GM23338 (cell line): ENCODE measurements at regions not wholly inside any gene's neighbourhood (a gene's known extent, or its start where the extent isn't known, plus 50 kb on each side); places are given as distances from the start of the nearest gene placed in this dataset.

ENCODE experiments used
- ATAC-seq: fragments of 200-7000 bp; cut with Tn5 transposase; 3 replicates; pipeline ENCODE4 v1.9.1; 2020
- DNase-seq: peaks from one replicate; pipeline ENCODE4 v3.0.0-alpha.2; 2015; ENCODE audit warnings: low spot score
- H2AFZ ChIP-seq: fragments of 200-600 bp; sonication (generic); 2 replicates; pipeline ENCODE4 v1.8.0; 2016; ENCODE audit warnings: antibody characterized with exemption, mild to moderate bottlenecking, moderate library complexity
- H3F3A ChIP-seq: fragments of 200-600 bp; sonication (generic); replicated peaks from 2 replicates; pipeline ENCODE4 v1.8.0; 2017; ENCODE audit warnings: antibody characterized with exemption, mixed run types, low read depth
- H3K27ac ChIP-seq: fragments of 200-600 bp; sonication (generic); 2 replicates; pipeline ENCODE4 v1.6.1; 2016; ENCODE audit warnings: low read depth
- H3K27me3 ChIP-seq: fragments of 200-600 bp; sonication (generic); 2 replicates; pipeline ENCODE4 v1.8.0; 2016; ENCODE audit warnings: mild to moderate bottlenecking, mixed run types, moderate library complexity; ENCODE audit not compliant: insufficient read depth
- H3K36me3 ChIP-seq: fragments of 200-600 bp; sonication (generic); 2 replicates; pipeline ENCODE4 v1.8.0; 2016; ENCODE audit warnings: mild to moderate bottlenecking; ENCODE audit not compliant: insufficient read depth
- H3K4me1 ChIP-seq: fragments of 200-600 bp; sonication (generic); 2 replicates; pipeline ENCODE4 v1.8.0; 2016; ENCODE audit warnings: mild to moderate bottlenecking, moderate library complexity; ENCODE audit not compliant: insufficient read depth
- H3K4me2 ChIP-seq: fragments of 200-600 bp; sonication (generic); 2 replicates; pipeline ENCODE4 v1.7.1; 2017; ENCODE audit warnings: mixed run types
- H3K4me3 ChIP-seq: fragments of 200-600 bp; sonication (generic); 2 replicates; pipeline ENCODE4 v1.6.1; 2016; ENCODE audit warnings: mixed run types
- H3K79me2 ChIP-seq: fragments of 200-600 bp; sonication (generic); replicated peaks from 2 replicates; pipeline ENCODE4 v1.8.0; 2017; ENCODE audit warnings: mild to moderate bottlenecking; ENCODE audit not compliant: insufficient read depth
- H3K9me2 ChIP-seq: fragments of 200-600 bp; sonication (generic); 2 replicates; pipeline ENCODE4 v1.8.0; 2017; ENCODE audit not compliant: insufficient read depth
- H4K20me1 ChIP-seq: fragments of 200-600 bp; sonication (generic); replicated peaks from 2 replicates; pipeline ENCODE4 v1.8.0; 2017; ENCODE audit warnings: mild to moderate bottlenecking; ENCODE audit not compliant: insufficient read depth
- H3K27ac Mint-ChIP-seq: 2 replicates; pipeline ENCODE4 v1.8.0; 2020; ENCODE audit warnings: inconsistent platforms, mild to moderate bottlenecking, moderate library complexity, mixed read lengths
- H3K27me3 Mint-ChIP-seq: 3 replicates; pipeline ENCODE4 v1.8.0; 2022; ENCODE audit warnings: low read depth, mild to moderate bottlenecking, moderate library complexity, mixed read lengths, inconsistent platforms; ENCODE audit not compliant: insufficient read depth, poor library complexity
- H3K36me3 Mint-ChIP-seq: 3 replicates; pipeline ENCODE4 v1.8.0; 2021; ENCODE audit warnings: low read depth, mild to moderate bottlenecking, inconsistent platforms, moderate library complexity, mixed read lengths
- H3K4me1 Mint-ChIP-seq: 3 replicates; pipeline ENCODE4 v1.8.0; 2020; ENCODE audit warnings: mild to moderate bottlenecking, inconsistent platforms, mixed read lengths
- H3K4me3 Mint-ChIP-seq: 3 replicates; pipeline ENCODE4 v1.8.0; 2021; ENCODE audit warnings: moderate library complexity, mild to moderate bottlenecking, inconsistent platforms, mixed read lengths
- H3K9me3 Mint-ChIP-seq: 3 replicates; pipeline ENCODE4 v1.8.0; 2020; ENCODE audit warnings: moderate library complexity, mild to moderate bottlenecking, inconsistent platforms, mixed read lengths
- CREB1 ChIP-seq: fragments of 250-450 bp; sonication (Bioruptor Pico); IDR thresholded peaks from 2 replicates; pipeline ENCODE4 v1.5.0; 2020; ENCODE audit warnings: low read depth, mild to moderate bottlenecking, moderate library complexity
- EZH2 ChIP-seq: fragments of 200-600 bp; sonication (generic); IDR thresholded peaks from one replicate; pipeline ENCODE4 v1.8.0; 2017; ENCODE audit warnings: antibody characterized with exemption, mild to moderate bottlenecking, low read depth; ENCODE audit not compliant: unreplicated experiment
- EZH2phosphoT487 ChIP-seq: fragments of 200-600 bp; sonication (generic); IDR thresholded peaks from one replicate; pipeline ENCODE4 v1.8.1; 2018; ENCODE audit warnings: antibody characterized with exemption; ENCODE audit not compliant: unreplicated experiment
- JUNB ChIP-seq: IDR thresholded peaks from one replicate; pipeline ENCODE4 v1.6.1; 2016; ENCODE audit warnings: antibody characterized with exemption; ENCODE audit not compliant: unreplicated experiment
- NANOG ChIP-seq: IDR thresholded peaks from 2 replicates; pipeline ENCODE4 v1.6.1; 2016; ENCODE audit warnings: antibody characterized with exemption, borderline replicate concordance
- POLR2AphosphoS5 ChIP-seq: IDR thresholded peaks from 2 replicates; pipeline ENCODE4 v1.6.1; 2016; ENCODE audit warnings: antibody characterized with exemption, low read depth
- STAT1 ChIP-seq: IDR thresholded peaks from one replicate; pipeline ENCODE4 v1.6.1; 2016; ENCODE audit warnings: antibody characterized with exemption; ENCODE audit not compliant: unreplicated experiment
- ZNF114 ChIP-seq: fragments of 250-450 bp; sonication (Bioruptor Pico); IDR thresholded peaks from 2 replicates; pipeline ENCODE4 v1.5.0; 2020; ENCODE audit warnings: mild to moderate bottlenecking, moderate library complexity
- ZNF331 ChIP-seq: fragments of 250-450 bp; sonication (Bioruptor Pico); IDR thresholded peaks from 2 replicates; pipeline ENCODE4 v1.5.0; 2020; ENCODE audit warnings: low read depth, mild to moderate bottlenecking, moderate library complexity
- TF ChIP-seq, protein P1 (sequence below): IDR thresholded peaks from 2 replicates; pipeline ENCODE4 v1.6.1; 2016; ENCODE audit warnings: antibody characterized with exemption
- TF ChIP-seq, protein P2 (sequence below): fragments of 250-450 bp; sonication (Bioruptor Pico); IDR thresholded peaks from 2 replicates; pipeline ENCODE4 v1.5.0; 2020; ENCODE audit warnings: mild to moderate bottlenecking, moderate library complexity
- TF ChIP-seq, protein P3 (sequence below): IDR thresholded peaks from one replicate; pipeline ENCODE4 v1.6.1; 2018; ENCODE audit warnings: antibody characterized with exemption; ENCODE audit not compliant: unreplicated experiment
- TF ChIP-seq, protein P4 (sequence below), 2 experiments: fragments of 200-600 bp in 1 of 2; sonication (generic) in 1 of 2; conservative IDR thresholded peaks; 2 replicates each; pipeline versions ENCODE4 v1.5.1 to v1.6.1; 2016 to 2017; ENCODE audit warnings: antibody characterized with exemption in 2 of 2, low read depth in 2 of 2, mild to moderate bottlenecking in 2 of 2, moderate library complexity in 1 of 2

DNA sequence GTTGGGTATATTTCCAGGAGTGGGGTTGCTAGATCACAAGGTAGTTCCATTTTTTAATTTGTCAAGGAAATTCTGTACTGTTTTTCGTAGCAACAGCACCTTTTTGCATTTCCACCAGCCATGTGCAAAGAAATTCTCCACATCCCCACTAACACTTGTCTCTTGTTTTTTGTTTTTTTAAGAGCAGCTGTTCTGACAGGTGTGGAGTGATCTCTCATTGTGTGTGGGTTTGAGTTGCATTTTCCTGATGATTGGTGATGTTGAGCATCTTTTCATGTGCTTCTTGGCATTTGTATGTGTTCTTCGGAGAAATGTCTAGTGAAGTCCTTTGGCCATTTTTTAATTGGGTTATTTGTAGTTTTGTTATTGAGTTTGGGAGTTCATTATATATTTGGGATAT lies 80.3 kb upstream of the PUDP start:
- no peaks in the 10 kb centered on the region for H3K79me2 ChIP-seq
- no peaks in the 10 kb centered on the region for H3K9me2 ChIP-seq
- H3K36me3 ChIP-seq, result no peaks in the 10 kb centered on the region
- DNase-seq (no peak), ATAC-seq (no peak)
- H3K9me3 Mint-ChIP-seq, result no peaks in the 10 kb centered on the region
- H3K4me3 ChIP-seq, result no peak overlapping the region
- H4K20me1 ChIP-seq, result no peaks in the 10 kb centered on the region
- no peak overlapping the region for H2AFZ ChIP-seq
- H3K36me3 Mint-ChIP-seq, result no peaks in the 10 kb centered on the region
- no peak overlapping the region for H3K27ac ChIP-seq
- peaks cover under 1% of the 10 kb centered on the region; the same call in 2 of the 3 replicates for H3K4me1 Mint-ChIP-seq
- no peak overlapping the region for H3K4me2 ChIP-seq
- no peaks in the 10 kb centered on the region for H3K27me3 Mint-ChIP-seq
- no peaks in the 10 kb centered on the region for H3K4me1 ChIP-seq
- H3K4me3 Mint-ChIP-seq, result no peak overlapping the region
- H3K27me3 ChIP-seq, result no peaks in the 10 kb centered on the region
- H3F3A ChIP-seq, result no peaks in the 10 kb centered on the region
- no peak overlapping the region for H3K27ac Mint-ChIP-seq
- TF ChIP-seq JUNB, result no peak
- TF ChIP-seq EZH2, result no peak
- TF ChIP-seq POLR2AphosphoS5, result no peak
- no peak for TF ChIP-seq CREB1 (CRISPR knock-in tag)
- TF ChIP-seq, protein P1, sequence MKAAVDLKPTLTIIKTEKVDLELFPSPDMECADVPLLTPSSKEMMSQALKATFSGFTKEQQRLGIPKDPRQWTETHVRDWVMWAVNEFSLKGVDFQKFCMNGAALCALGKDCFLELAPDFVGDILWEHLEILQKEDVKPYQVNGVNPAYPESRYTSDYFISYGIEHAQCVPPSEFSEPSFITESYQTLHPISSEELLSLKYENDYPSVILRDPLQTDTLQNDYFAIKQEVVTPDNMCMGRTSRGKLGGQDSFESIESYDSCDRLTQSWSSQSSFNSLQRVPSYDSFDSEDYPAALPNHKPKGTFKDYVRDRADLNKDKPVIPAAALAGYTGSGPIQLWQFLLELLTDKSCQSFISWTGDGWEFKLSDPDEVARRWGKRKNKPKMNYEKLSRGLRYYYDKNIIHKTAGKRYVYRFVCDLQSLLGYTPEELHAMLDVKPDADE, result no peak
- no peak for TF ChIP-seq EZH2phosphoT487
- TF ChIP-seq NANOG, result no peak
- no peak for TF ChIP-seq ZNF331 (CRISPR knock-in tag)
- TF ChIP-seq, protein P2, sequence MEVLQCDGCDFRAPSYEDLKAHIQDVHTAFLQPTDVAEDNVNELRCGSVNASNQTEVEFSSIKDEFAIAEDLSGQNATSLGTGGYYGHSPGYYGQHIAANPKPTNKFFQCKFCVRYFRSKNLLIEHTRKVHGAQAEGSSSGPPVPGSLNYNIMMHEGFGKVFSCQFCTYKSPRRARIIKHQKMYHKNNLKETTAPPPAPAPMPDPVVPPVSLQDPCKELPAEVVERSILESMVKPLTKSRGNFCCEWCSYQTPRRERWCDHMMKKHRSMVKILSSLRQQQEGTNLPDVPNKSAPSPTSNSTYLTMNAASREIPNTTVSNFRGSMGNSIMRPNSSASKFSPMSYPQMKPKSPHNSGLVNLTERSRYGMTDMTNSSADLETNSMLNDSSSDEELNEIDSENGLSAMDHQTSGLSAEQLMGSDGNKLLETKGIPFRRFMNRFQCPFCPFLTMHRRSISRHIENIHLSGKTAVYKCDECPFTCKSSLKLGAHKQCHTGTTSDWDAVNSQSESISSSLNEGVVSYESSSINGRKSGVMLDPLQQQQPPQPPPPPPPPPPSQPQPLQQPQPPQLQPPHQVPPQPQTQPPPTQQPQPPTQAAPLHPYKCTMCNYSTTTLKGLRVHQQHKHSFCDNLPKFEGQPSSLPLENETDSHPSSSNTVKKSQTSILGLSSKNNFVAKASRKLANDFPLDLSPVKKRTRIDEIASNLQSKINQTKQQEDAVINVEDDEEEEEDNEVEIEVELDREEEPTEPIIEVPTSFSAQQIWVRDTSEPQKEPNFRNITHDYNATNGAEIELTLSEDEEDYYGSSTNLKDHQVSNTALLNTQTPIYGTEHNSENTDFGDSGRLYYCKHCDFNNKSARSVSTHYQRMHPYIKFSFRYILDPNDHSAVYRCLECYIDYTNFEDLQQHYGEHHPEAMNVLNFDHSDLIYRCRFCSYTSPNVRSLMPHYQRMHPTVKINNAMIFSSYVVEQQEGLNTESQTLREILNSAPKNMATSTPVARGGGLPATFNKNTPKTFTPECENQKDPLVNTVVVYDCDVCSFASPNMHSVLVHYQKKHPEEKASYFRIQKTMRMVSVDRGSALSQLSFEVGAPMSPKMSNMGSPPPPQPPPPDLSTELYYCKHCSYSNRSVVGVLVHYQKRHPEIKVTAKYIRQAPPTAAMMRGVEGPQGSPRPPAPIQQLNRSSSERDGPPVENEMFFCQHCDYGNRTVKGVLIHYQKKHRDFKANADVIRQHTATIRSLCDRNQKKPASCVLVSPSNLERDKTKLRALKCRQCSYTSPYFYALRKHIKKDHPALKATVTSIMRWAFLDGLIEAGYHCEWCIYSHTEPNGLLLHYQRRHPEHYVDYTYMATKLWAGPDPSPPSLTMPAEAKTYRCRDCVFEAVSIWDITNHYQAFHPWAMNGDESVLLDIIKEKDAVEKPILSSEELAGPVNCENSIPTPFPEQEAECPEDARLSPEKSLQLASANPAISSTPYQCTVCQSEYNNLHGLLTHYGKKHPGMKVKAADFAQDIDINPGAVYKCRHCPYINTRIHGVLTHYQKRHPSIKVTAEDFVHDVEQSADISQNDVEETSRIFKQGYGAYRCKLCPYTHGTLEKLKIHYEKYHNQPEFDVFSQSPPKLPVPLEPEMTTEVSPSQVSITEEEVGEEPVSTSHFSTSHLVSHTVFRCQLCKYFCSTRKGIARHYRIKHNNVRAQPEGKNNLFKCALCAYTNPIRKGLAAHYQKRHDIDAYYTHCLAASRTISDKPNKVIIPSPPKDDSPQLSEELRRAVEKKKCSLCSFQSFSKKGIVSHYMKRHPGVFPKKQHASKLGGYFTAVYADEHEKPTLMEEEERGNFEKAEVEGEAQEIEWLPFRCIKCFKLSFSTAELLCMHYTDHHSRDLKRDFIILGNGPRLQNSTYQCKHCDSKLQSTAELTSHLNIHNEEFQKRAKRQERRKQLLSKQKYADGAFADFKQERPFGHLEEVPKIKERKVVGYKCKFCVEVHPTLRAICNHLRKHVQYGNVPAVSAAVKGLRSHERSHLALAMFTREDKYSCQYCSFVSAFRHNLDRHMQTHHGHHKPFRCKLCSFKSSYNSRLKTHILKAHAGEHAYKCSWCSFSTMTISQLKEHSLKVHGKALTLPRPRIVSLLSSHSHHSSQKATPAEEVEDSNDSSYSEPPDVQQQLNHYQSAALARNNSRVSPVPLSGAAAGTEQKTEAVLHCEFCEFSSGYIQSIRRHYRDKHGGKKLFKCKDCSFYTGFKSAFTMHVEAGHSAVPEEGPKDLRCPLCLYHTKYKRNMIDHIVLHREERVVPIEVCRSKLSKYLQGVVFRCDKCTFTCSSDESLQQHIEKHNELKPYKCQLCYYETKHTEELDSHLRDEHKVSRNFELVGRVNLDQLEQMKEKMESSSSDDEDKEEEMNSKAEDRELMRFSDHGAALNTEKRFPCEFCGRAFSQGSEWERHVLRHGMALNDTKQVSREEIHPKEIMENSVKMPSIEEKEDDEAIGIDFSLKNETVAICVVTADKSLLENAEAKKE, result no peak
- no peak for TF ChIP-seq STAT1
- TF ChIP-seq, protein P3, sequence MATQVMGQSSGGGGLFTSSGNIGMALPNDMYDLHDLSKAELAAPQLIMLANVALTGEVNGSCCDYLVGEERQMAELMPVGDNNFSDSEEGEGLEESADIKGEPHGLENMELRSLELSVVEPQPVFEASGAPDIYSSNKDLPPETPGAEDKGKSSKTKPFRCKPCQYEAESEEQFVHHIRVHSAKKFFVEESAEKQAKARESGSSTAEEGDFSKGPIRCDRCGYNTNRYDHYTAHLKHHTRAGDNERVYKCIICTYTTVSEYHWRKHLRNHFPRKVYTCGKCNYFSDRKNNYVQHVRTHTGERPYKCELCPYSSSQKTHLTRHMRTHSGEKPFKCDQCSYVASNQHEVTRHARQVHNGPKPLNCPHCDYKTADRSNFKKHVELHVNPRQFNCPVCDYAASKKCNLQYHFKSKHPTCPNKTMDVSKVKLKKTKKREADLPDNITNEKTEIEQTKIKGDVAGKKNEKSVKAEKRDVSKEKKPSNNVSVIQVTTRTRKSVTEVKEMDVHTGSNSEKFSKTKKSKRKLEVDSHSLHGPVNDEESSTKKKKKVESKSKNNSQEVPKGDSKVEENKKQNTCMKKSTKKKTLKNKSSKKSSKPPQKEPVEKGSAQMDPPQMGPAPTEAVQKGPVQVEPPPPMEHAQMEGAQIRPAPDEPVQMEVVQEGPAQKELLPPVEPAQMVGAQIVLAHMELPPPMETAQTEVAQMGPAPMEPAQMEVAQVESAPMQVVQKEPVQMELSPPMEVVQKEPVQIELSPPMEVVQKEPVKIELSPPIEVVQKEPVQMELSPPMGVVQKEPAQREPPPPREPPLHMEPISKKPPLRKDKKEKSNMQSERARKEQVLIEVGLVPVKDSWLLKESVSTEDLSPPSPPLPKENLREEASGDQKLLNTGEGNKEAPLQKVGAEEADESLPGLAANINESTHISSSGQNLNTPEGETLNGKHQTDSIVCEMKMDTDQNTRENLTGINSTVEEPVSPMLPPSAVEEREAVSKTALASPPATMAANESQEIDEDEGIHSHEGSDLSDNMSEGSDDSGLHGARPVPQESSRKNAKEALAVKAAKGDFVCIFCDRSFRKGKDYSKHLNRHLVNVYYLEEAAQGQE, result no peak
- TF ChIP-seq ZNF114 (CRISPR knock-in tag), result no peak
- TF ChIP-seq, protein P4, sequence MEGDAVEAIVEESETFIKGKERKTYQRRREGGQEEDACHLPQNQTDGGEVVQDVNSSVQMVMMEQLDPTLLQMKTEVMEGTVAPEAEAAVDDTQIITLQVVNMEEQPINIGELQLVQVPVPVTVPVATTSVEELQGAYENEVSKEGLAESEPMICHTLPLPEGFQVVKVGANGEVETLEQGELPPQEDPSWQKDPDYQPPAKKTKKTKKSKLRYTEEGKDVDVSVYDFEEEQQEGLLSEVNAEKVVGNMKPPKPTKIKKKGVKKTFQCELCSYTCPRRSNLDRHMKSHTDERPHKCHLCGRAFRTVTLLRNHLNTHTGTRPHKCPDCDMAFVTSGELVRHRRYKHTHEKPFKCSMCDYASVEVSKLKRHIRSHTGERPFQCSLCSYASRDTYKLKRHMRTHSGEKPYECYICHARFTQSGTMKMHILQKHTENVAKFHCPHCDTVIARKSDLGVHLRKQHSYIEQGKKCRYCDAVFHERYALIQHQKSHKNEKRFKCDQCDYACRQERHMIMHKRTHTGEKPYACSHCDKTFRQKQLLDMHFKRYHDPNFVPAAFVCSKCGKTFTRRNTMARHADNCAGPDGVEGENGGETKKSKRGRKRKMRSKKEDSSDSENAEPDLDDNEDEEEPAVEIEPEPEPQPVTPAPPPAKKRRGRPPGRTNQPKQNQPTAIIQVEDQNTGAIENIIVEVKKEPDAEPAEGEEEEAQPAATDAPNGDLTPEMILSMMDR (conservative IDR thresholded peaks at IDR 0.05; ENCODE audit: low read depth in 2 of 2), result no peak
